ENCODE measurements at regions not wholly inside any gene's neighbourhood (a gene's known extent, or its start where the extent isn't known, plus 50 kb on each side); places are given as distances from the start of the nearest gene placed in this dataset.

- no peaks in the 10 kb centered on the region for H3K4me1 ChIP-seq (ENCODE audit: control insufficient read depth, extremely low read depth, insufficient read depth, low read length)
- no peak overlapping the region for H3K4me2 ChIP-seq (ENCODE audit: insufficient read depth, low read length)
- no peak overlapping the region for H3K27ac ChIP-seq (ENCODE audit: insufficient read depth, low read depth, low read length)
- no peak for TF ChIP-seq POLR2A (IDR thresholded peaks at IDR 0.05; ENCODE audit: low read depth, low read length)
- TF ChIP-seq MYC (IDR thresholded peaks at IDR 0.05; ENCODE audit: low read depth, low read length): no peak
- TF ChIP-seq MAX (IDR thresholded peaks at IDR 0.05; ENCODE audit: insufficient read depth, insufficient read length): no peak
- TF ChIP-seq FOS (IDR thresholded peaks at IDR 0.05; ENCODE audit: borderline replicate concordance, insufficient read depth, low read length): no peak
- no peak for TF ChIP-seq GATA2 (IDR thresholded peaks at IDR 0.05; ENCODE audit: insufficient read depth, insufficient read length, low read depth, low read length)
- no peak for TF ChIP-seq EZH2 (IDR thresholded peaks at IDR 0.05; ENCODE audit: borderline replicate concordance, low read depth, low read length, severe bottlenecking)
- TF ChIP-seq CTCF (IDR thresholded peaks at IDR 0.05; ENCODE audit: extremely low read depth in 1 of 2, insufficient read depth in 1 of 2, low read depth in 1 of 2, low read length in 2 of 2): no peak
- no peak for TF ChIP-seq JUN (IDR thresholded peaks at IDR 0.05; ENCODE audit: borderline replicate concordance, insufficient read depth, insufficient read length, low read depth)
- ChIA-PET CTCF (interaction anchor here (1.0 kb wide), 1 partner anchor 67 kb away, joined by 3 read pairs; no protein-coding TSS in a partner anchor), POLR2A (no interaction called here)
- intact Hi-C loops (cut with micrococcal nuclease) (no loop called here), dilution Hi-C loops (cut with MboI; ENCODE audit: extremely low pct_ligation_motif_present, low sequenced_read_pairs) (no loop called here)
- H3K9ac ChIP-seq (replicated peaks; ENCODE audit: extremely low read depth, insufficient read depth, low read length): no peak overlapping the region
- no TSS peak for BruUV-seq (replicated peaks)
- H3K36me3 ChIP-seq (ENCODE audit: control insufficient read depth in 2 of 2, extremely low read depth in 1 of 2, insufficient read depth in 2 of 2, low read length in 2 of 2): no peaks in the 10 kb centered on the region
- no peaks in the 10 kb centered on the region for H3K79me2 ChIP-seq (ENCODE audit: control insufficient read depth, insufficient read depth, low read length)
- H3K9me3 ChIP-seq (replicated peaks; ENCODE audit: control insufficient read depth, insufficient read depth, low read length): no peaks in the 10 kb centered on the region
- no peak overlapping the region for H2AFZ ChIP-seq (ENCODE audit: low read depth, low read length)
- no peak overlapping the region for H3K4me3 ChIP-seq (replicated peaks in 1 of 3; ENCODE audit: insufficient read depth in 1 of 3, low read depth in 1 of 3, low read length in 3 of 3)
- FAIRE-seq: no peak
- no peaks in the 10 kb centered on the region for H3K9me1 ChIP-seq (replicated peaks; ENCODE audit: control insufficient read depth, extremely low read depth, insufficient read depth, low read length)
- H4K20me1 ChIP-seq (replicated peaks; ENCODE audit: control insufficient read depth, extremely low read depth, insufficient read depth, low read length): no peaks in the 10 kb centered on the region
- no peaks in the 10 kb centered on the region for H3K27me3 ChIP-seq (ENCODE audit: control insufficient read depth in 2 of 2, insufficient read depth in 2 of 2, low read length in 2 of 2)
- DNase-seq (ENCODE audit: low read depth, low spot score): no peak
Observed at GRCh38 chr6:112581015-112581414, 233.9 kb downstream of the RFPL4B start.

All from endothelial cell of umbilical vein (primary cell).